HK-2 (cell line): ENCODE measurements at regions not wholly inside any gene's neighbourhood (a gene's known extent, or its start where the extent isn't known, plus 50 kb on each side); places are given as distances from the start of the nearest gene placed in this dataset.

Source experiments
- DNase-seq: peaks from one replicate; pipeline ENCODE4 v3.0.0-alpha.2; 2018; ENCODE audit not compliant: unreplicated experiment

DNA sequence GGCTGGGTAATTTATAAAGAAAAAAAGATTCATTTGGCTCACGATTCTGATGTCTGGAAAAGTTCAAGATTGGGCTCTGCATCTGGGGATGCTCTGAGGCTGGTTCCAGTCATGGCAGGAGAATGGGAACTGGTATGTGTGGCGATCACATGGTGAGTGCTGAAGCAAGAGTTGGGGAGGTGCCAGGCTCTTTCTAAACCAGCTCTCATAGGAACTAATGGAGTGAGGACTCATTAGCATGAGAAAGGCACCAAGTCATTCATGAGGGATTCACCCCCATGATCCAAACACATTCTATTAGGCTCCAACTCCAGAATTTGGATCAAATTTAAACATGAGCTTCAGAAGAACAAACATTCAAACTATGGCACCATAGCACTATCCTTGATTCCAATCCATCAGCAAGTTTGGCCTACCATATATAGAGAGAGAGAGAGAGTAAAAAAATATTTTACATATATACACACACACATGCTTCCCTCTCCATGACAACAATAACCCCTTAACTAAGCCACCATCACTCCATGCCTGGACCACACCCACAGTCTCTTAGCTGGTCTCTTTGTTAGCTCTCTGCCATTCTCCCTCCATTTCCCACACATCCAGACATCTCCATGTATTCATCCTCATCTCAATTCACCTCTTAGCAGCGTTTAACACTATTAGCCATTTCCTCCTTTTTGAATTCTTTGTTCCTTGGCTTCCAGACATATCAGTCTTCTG lies 57.9 kb downstream of the NPY start:
- no peak for DNase-seq

GRCh38 chr7:24343614-24344013 lies 59.6 kb downstream of the NPY start:
- DNase-seq = no peak

- DNase-seq = no peak
Observed at GRCh38 chr7:24346129-24346528, 62.1 kb downstream of the NPY start.

- DNase-seq = no peak
Observed at GRCh38 chr7:24346716-24347115, 62.7 kb downstream of the NPY start.

DNA sequence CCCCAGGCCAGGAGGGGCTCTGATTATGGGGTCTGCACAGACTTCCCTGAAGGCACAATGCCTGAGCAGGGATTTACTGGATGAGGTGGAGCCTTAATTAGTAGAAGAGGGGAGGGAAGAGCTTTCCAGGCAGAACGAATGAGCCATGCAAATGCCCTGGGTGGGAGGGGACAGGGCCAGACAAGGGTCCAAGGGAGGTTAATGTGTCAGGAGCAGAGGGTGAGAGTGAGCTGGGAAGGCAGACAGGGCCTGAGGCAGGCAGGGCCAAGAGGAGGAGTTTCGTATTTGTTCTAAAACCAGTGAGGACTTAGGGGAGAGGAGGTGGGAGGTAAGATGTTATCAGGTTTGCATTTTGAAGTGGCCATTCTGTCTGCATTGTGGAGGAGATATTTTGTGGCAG lies 65.3 kb downstream of the NPY start:
- DNase-seq = no peak

- DNase-seq = no peak
Observed at GRCh38 chr7:24354456-24354855, 70.5 kb downstream of the NPY start.

DNA sequence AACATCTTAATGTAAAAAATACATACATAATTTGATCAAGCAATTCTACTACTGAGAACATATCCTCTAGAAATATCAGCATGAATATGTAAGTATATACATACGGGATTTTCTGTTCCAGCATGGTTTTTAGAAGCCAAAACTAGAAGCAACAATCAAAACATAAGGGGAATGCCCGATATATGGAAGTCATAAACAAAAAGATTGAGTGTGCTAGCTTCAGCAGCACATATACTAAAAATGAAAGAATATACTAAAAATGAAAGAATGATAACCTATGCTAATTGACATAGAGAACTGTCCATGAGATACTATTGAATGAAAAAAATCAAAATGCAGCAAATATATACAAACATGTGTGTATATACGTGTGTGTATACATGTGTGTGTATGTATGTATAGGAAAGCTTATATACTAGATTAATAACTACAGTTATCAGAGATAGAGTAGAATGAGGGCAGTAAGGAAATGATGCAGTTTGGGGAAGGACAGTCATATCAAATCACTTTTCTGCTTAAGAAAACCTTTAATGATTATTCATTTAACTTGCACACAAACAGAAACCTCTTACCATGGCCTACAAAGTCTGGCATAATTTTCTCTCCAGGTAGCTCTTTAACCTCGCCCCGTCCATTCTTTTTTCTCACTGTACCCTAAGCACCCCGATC lies 72.9 kb downstream of the NPY start:
- no peak for DNase-seq

GRCh38 chr7:24361001-24361400 lies 77.0 kb downstream of the NPY start:
- DNase-seq = no peak

DNA sequence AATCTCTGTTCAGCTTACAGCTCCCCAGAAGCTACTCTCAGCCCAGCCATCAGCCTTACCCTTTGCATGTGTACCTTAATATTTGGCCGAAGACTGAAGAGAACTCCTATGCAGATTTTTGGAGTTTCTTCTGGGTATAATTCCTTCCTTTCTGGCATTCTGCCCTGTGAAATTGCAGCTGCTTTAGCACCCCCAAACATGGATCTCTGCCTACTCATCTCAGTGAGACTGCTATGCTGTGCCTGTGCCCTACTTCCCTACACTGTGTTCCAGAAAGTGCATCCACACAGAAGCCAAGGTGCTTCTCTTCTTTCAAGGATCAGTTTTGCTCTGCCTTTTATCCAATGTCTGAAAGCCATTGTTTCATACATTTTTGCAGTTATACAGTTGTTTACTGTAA lies 81.6 kb downstream of the NPY start:
- no peak for DNase-seq

DNA sequence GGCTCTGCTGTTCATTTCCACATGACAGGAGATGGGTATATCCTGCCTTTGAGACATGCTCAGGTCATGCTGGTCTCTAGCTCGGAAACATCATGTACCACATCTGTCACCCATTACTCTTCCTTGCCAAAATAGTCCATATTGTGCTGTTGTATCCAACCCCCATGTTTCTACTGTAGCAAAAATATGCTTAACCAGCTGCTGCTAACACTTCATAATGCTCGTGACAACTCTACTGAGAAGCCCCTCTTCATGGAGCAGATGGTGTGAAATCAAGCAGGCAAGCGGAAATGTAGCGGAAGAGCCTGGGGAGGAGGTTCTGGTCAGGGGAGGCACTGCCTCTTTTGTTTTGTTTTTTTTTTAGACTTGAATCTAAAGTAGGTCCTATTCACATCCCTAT lies 82.9 kb downstream of the NPY start:
- DNase-seq = no peak

DNA sequence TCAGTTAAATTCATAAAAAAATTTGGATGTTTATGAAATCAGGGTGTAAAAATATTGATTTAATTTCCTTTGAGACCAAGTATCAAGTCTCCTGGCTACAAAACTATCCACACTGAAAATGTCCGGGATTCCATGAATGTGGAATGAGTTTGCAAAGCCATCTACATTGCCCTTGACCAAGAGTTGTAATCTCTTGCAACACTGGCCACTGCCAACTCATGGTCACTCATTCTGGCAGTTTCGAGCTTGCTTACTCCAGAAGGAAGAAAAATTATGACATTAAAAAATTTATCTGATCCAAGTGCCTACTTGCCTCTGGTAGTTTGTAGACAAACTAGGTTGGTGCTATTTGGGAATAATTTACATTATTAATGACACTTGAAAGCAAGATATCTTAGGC lies 84.2 kb downstream of the NPY start:
- DNase-seq = no peak

GRCh38 chr7:24370541-24370940 lies 86.6 kb downstream of the NPY start:
- DNase-seq = no peak

GRCh38 chr7:24372961-24373955 lies 89.3 kb downstream of the NPY start:
- no peak for DNase-seq

GRCh38 chr7:24378871-24379616 lies 95.1 kb downstream of the NPY start:
- peak; percentile 25 for DNase-seq

GRCh38 chr7:24381894-24382505 lies 98.0 kb downstream of the NPY start:
- DNase-seq = no peak

DNA sequence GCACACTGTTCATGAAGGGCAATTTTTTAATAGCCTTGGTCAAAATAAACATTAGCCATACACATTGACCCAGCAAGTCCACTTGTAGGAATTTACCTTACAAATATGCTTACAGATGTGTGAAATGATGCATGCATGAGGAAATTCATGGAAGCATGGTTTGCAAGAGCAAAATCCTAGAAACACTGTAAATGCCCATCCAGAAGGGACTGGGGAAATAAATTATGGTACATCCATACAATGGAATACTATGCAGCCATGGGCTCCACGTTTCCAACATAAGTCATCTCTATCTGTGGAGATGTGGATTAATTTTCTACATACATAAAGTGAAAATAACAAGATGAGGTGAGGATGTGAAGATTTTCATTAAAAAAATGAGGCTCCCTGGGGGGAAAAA lies 99.1 kb downstream of the NPY start:
- no peak for DNase-seq

DNA sequence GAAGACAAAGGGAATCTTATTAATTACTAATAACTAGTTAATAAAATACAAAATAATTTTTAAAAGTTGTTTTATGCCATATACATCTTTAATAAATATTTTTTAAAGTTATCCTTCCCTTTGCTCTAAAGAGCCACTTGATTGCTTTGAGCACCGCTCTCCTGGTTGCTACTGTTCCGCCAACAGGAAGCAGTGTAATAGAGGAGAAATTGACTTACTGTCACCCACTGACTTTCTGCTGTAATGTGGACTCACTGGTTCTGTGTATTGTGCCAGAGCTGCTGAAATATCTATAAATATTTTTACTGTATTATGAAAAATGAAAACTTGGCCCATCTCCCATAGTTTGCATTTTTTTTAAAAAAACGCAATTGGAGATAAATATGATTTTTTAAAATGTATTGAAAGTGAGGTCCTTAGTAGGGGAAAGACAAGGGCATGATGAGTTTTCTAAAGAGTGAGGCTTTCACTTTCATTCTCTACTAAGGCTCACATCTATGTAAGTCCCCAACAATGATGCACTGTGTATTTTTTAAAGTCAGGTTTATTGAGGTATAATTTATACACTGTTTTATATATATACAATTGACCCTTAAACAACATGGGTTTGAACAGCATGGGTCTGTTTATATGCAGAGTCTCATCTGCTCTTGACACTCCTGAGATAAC lies 100.5 kb downstream of the NPY start:
- DNase-seq = no peak

DNA sequence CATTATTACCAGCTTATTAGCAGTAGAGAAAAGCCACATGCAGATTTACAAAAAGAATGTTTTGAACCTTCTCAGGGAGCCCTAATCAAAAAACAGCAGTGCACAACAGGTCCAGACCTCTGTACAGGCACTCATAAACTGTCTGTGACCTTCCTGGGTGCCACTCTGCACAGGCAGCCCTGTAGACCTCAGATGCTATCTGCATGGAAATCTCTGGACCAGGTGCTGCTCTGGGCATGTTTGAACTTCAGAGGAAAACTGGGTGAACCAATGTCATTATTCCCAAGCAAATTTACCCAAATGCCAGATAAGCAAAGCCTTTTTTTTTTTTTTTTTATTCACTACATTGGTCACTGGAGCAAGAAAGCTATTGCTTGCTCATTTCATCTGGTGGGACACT lies 104.2 kb downstream of the NPY start:
- DNase-seq = no peak

DNA sequence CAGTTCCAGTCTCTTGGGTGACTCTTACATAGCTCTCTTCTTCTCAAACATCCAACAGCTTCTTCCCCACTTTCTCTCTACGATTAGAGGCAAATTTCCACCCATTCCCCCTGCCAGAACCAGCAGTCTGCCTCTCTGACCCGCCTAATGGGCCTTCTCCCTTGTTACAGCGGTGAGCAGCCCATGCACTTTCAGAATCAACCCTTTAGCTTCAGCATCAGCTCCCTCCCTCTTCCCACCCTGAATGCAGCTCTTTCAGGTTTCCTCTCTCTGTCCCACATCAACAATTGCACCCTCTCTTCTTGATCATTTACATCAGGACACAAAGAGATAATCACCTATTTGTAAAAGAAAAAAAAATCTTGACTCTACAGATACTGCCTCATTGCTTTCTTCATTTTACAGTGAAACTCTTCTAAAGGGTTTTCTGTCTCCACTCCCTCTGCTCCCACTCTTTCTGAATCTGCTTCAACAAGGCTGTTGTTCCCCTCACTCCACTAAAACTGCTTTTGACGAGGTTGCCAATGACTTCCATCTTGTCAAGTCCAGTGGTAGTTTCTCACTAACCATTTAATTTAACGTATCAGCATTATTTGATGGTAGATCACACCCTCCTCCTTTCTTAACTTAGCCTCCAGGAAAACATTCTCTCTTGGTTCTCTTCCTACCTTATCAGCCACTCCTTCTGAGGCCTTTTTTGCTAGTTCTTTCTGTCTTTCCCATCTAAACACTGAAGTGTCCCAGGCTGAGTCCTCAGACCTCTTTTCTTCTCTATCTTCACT lies 106.6 kb downstream of the NPY start:
- DNase-seq = no peak

DNA sequence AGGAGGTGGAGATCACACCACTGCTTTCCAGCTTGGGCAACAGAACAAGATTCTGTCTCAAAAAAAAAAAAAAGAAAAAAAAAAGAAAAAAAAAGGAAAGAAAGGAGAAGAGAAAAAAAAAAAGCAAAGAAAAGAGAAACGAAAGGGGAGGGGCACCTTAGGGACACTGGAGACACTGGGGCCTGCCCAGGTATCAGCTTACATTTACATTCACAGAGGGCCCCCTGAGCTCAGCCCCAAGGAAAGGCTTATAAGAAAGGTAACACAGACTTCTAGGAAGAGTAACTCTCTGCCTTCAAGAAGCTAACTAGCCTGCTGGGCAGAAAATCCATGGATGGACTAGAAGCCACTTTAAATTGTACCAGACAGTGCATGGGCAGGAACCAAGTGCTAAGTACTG lies 108.8 kb downstream of the NPY start:
- no peak for DNase-seq
